GM19467 (cell line): ENCODE measurements at regions not wholly inside any gene's neighbourhood (a gene's known extent, or its start where the extent isn't known, plus 50 kb on each side); places are given as distances from the start of the nearest gene placed in this dataset.
"Not testable (repeated sequence)": the region's sequence is repeated elsewhere in the genome, so short reads cannot be mapped to it uniquely, and the experiment has no call there.

Experiments used
- ATAC-seq: cut with Tn5 transposase; IDR thresholded peaks from one replicate; pipeline ENCODE4 v1.9.1; 2021; ENCODE audit warnings: mild to moderate bottlenecking, moderate library complexity; ENCODE audit not compliant: unreplicated experiment

DNA sequence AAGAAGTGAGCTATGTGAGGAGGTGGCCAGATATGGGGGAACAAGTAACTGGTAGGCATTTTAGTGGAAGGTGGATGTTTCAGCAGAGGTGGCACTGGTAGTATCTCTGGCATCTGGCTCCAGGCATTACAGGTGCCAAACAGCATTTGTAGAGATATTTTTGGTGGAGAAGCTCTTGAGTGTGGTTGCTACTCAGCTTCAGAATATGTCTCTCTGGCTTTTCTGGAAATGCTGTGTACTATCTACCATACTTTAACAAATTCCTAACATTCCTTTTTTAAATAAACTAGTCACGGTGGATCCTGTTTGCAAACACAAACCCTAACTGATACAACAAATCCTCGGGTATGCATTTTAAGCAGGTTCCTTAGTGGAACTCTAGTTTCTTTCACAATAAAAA lies 128.0 kb downstream of the BARX2 start:
- no peak for ATAC-seq

DNA sequence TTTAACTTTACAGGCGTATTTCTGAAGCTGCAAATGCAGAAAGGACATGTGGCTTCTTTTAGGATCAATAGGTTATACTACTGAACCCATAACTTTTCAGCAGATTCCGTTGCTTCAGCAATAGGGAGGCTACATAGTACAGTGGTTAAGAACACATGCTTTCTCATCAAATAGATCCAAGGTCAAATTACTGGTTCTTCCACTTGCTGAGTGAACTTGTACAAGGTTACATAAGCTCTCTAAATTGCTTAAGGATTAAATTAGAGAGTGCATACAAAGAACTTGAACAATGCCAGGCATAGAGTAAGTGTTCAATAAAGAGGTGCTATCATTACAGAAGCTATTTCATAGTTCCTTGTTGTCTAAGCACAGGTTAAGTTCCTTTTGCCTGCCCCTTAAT lies 129.6 kb downstream of the BARX2 start:
- no peak for ATAC-seq

GRCh38 chr11:129508163-129508562 lies 132.5 kb downstream of the BARX2 start:
- no peak for ATAC-seq

DNA sequence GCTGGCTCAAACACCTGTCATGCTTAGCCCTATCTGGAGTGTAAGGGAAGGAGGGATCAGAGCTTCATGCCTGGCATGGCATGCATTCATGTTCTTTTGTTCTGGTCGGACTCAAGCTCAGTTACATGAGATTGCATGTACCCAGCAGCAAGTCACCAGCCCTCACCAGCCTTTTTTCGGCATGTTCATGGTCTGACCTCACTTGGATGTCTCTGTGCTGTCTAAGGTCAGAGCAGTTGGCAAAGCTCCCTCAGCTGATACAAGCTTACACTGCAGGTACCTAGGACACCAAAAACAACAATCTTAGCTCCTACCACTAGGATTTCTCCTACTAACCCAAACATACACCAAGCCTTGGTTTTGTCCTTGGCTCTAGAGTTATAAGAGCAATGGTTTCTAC lies 152.6 kb downstream of the BARX2 start:
- no peak for ATAC-seq

DNA sequence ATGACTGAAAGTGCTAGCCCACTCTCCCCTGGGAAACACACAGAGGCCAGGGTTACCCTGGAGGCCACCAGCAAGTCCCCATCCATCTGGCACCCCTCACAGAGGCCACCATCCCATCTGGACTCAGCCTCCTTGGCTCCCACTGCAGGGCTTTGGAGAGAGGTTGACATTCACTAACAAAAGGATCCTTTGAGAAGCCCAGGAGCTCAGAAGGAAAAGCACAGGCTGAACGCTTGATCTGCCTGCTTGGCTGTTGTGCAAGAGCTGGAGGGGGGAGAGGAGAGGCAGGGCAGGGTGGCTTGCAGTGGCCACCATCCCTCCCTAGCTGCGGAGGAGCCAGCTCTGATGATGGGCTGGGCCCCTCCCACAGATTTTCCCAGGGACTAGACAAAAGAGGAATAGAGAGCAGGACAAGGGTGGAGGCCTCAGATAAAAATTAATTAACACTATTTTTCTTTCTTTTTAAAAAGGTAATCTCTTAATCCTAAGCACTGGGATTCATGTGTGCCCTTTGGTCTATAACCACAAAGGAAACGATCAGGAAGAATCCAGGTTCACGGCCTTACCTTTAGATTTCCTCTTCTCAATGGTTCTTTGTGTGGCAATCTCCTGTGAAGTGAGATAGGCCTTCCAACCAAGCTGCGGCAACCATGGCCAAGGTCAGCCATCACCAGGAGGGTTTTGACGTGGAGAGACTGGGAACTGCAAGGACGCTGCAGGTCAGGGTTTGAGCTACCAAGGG lies 154.7 kb downstream of the BARX2 start:
- ATAC-seq: no peak

DNA sequence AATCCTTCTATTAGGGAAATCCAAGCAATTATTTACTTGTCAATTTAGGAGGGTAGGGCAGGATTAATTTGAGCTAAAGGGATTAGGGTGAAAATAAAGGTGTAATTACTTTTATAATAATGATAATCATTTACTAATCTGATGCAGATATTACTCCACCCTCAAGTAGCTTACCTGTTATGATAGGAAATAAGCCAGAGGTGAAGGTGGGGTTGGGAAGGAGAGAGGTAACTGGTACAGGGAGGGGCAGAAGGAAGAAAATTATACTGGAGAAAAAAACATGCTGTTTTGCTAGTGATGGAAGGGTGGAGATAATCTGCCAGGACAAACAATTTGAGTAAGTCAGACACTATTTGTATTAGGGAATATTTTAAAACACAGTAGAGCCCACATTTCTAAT lies 157.7 kb downstream of the BARX2 start:
- no peak for ATAC-seq

GRCh38 chr11:129536338-129536737 lies 160.7 kb downstream of the BARX2 start:
- ATAC-seq: no peak

DNA sequence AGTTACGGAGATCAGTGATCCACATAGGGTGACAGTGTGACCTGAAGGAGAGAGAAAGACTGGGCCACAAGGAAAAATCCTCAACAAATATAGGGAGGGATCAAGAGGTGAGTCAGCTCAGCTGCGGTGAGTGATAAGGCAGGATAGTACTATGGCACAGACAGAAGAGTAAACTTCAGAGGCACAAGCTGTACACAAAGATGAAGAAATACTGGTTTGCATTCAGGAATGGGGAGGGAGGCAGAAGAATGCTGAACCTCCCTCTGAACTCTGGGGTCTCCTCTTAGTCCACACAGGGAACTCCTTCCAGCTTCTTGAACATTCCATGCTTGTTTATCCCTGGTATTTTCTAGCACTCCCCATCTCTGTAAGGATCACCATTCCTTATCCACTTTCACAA lies 162.7 kb downstream of the BARX2 start:
- ATAC-seq: no peak

- no peak for ATAC-seq
Observed at GRCh38 chr11:129543515-129544290, 168.1 kb downstream of the BARX2 start.

DNA sequence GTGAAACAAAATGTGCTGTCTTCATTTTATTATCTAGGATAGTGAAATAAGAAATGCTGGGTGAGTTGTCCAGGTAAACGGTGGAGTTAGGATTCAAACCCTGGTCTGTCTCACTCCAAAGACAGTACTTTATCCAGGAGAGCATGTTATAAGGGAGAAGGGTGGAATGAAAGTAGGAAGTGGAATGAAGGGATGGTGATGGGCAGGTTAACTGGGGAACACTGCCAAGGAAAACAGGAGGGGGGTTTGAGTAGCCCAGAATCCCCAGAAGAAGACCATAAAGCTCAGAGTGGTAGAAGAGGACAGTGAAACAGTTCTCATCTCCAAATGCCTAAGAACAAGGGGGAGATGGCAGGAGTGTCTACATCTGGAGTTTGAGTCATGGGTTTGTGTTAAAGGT lies 169.0 kb downstream of the BARX2 start:
- ATAC-seq: no peak

GRCh38 chr11:129546266-129546665 lies 170.6 kb downstream of the BARX2 start:
- ATAC-seq: no peak

GRCh38 chr11:129557421-129557820 lies 181.8 kb downstream of the BARX2 start:
- ATAC-seq: no peak

DNA sequence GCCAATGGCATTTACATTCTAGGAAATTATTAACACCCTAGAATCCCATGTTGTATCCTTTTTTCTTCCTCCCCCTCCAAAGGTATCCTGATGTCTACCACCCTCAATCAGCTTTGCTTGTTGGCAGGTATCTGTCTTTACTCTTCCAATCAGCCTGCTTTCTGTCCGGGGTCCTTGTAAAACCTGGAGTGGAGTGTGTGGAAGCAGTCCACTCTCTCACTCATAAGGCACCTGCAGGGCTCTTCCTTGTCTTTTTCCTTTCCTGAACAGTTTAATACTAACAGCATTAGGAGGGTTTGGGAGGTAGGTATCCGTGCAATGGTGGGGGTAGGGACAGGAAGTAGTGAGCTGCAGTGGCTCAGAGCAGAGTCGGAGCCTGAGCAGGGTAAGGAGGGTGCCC lies 193.4 kb downstream of the BARX2 start:
- no peak for ATAC-seq

- not testable (repeated sequence) for ATAC-seq
Observed at GRCh38 chr11:129572667-129573066, 197.0 kb downstream of the BARX2 start.

DNA sequence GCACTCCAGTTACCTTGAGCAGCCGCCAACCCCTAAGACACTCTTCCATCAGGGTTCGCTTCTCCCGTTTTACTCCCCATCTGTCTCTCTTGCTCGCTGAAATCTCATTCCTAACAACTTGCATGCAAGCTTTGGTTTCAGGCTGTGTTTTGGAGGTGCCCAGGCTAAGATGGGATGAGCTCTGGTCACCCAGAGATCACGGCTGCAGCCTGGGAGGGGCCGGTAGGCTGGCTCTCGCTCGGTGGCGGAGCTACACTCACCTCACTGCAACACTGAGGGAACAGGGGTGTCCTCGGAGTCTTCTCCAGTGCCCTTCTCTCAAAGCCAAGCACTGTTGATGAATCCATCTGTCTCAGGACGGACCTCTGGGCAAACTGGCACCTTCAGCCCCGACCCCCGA lies 197.5 kb downstream of the BARX2 start:
- ATAC-seq: no peak

GRCh38 chr11:129574431-129574830 lies 198.8 kb downstream of the BARX2 start:
- no peak for ATAC-seq

DNA sequence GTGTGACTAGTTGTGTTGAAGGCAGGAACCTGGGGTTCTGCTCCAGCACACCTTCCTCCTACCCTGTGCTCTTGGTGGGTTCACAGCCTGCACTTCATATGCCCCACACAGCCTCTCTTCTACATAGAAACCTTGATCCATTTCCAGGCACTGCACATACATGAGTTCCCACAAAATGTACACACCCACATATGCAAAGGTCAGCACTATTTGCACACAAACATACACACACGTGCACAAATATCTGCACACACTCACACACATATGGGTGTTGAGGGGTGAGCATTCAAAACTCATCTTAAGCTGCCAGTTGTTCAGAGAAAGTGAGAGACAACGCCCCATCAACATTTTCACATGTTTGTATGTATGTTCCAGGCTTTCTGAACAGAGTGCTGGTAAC lies 201.0 kb downstream of the BARX2 start:
- ATAC-seq: no peak

DNA sequence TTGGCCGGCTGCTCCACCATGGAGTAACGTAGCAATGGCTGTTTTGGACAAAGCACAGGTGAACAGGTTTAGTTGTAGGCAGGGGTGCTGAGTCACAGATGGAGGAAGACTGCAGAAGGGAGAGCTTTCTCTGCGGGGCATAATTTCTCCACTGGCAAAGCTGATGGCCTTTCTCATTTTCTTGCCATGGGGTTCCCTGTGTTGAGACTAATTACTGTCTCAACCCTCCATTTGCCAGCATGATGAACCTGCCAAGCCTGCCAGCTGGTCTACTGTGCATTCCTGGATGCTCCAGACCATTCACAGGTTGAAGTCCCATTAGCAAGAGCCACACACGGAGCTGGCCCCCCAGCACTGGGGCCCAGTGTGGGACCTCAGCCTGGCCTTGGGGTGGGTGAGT lies 202.4 kb downstream of the BARX2 start:
- no peak for ATAC-seq

GRCh38 chr11:129580278-129580677 lies 204.6 kb downstream of the BARX2 start:
- no peak for ATAC-seq

DNA sequence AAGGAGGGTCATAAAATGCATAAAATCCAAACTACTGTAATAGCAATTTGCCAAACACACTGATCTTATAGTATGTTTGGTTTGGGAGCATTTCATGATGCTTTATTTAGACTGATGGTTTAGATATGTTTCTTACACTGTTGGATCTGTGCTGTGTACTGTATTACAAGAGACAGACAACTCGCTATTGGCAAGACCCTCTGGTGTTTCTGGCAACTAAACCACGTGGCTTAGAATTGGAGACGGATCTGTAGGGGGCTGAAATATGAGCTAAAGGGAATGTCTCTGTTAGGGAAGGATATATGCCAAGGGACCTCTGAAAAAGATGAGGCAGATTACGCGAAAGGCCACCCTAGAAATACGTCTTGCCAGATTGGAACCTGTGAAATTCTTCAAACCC lies 208.7 kb downstream of the BARX2 start:
- no peak for ATAC-seq

- ATAC-seq: no peak
Observed at GRCh38 chr11:129589190-129589860, 213.7 kb downstream of the BARX2 start.
